Karpas-422 (cell line): ENCODE measurements at regions not wholly inside any gene's neighbourhood (a gene's known extent, or its start where the extent isn't known, plus 50 kb on each side); places are given as distances from the start of the nearest gene placed in this dataset.

Source experiments
- DNase-seq: peaks from one replicate; pipeline ENCODE4 v3.0.0-alpha.2; 2015
- H2AFZ ChIP-seq: fragments of 200-600 bp; sonication (generic); 2 replicates; pipeline ENCODE4 v1.6.1; 2014; ENCODE audit warnings: antibody characterized with exemption, low read length, mixed read lengths
- H3K27ac ChIP-seq: fragments of 200-600 bp; sonication (generic); 2 replicates; pipeline ENCODE4 v1.5.1; 2014; ENCODE audit warnings: mild to moderate bottlenecking, low read length, moderate library complexity
- H3K27me3 ChIP-seq: fragments of 200-600 bp; sonication (generic); 2 replicates; pipeline ENCODE4 v1.6.1; 2014; ENCODE audit warnings: low read length, mixed read lengths
- H3K36me3 ChIP-seq: fragments of 200-600 bp; sonication (generic); 2 replicates; pipeline ENCODE4 v1.6.1; 2014; ENCODE audit warnings: low read length, mixed read lengths; ENCODE audit not compliant: insufficient read depth
- H3K4me1 ChIP-seq: fragments of 200-600 bp; sonication (generic); 2 replicates; pipeline ENCODE4 v1.6.1; 2014; ENCODE audit warnings: mild to moderate bottlenecking, low read length, mixed read lengths
- H3K4me2 ChIP-seq: fragments of 200-600 bp; sonication (generic); 2 replicates; pipeline ENCODE4 v1.6.1; 2014; ENCODE audit warnings: low read length, low read depth, mild to moderate bottlenecking; ENCODE audit not compliant: poor library complexity, severe bottlenecking
- H3K4me3 ChIP-seq: fragments of 200-600 bp; sonication (generic); 2 replicates; pipeline ENCODE4 v1.5.1; 2014; ENCODE audit warnings: mild to moderate bottlenecking, antibody characterized with exemption, low read length, mixed read lengths
- H3K79me2 ChIP-seq: fragments of 200-600 bp; sonication (generic); 2 replicates; pipeline ENCODE4 v1.6.1; 2014; ENCODE audit warnings: mild to moderate bottlenecking, low read length, mixed read lengths
- H3K9ac ChIP-seq: fragments of 200-600 bp; sonication (generic); 2 replicates; pipeline ENCODE4 v1.6.0; 2014; ENCODE audit warnings: low read length
- H3K9me2 ChIP-seq: fragments of 200-600 bp; sonication (generic), shearing (Covaris generic); replicated peaks from 2 replicates; pipeline ENCODE4 v1.6.0; 2014; ENCODE audit warnings: mild to moderate bottlenecking, low read length, moderate library complexity; ENCODE audit not compliant: insufficient read depth
- H3K9me3 ChIP-seq: fragments of 300-700, 200-600 bp; sonication (generic); 2 replicates; pipeline ENCODE4 v1.6.1; 2014; ENCODE audit warnings: low read length, mixed read lengths
- H4K20me1 ChIP-seq: fragments of 200-600 bp; sonication (generic); 2 replicates; pipeline ENCODE4 v1.6.1; 2014; ENCODE audit warnings: mild to moderate bottlenecking, antibody characterized with exemption, low read length, low read depth; ENCODE audit not compliant: insufficient read depth

DNA sequence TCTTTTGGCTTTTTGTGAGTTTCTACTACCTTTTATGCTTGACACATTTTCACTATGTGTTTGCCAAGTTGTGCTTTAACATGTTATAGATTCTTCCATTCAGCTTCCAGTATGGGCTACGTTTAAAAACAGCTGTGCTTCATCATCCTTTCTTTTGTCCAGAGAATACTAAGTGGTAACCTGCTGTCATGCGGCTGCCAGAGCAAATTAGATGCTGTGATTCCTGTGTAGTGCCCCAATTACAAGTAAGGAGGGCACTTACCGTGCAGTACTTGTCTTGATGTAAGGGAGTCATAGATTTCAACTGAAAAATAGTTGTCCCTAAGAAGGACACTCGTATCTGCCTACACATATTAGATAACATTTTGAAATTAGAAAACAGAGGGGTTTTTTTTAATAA is 531.8 kb upstream of the GALNTL6 start:
- no peaks in the 10 kb centered on the region for H3K9me3 ChIP-seq
- no peaks in the 10 kb centered on the region for H4K20me1 ChIP-seq
- no peak for DNase-seq
- H3K4me2 ChIP-seq: no peak overlapping the region
- no peaks in the 10 kb centered on the region for H3K27me3 ChIP-seq
- H3K4me3 ChIP-seq: no peak overlapping the region
- H2AFZ ChIP-seq: no peak overlapping the region
- H3K9me2 ChIP-seq: no peaks in the 10 kb centered on the region
- H3K79me2 ChIP-seq: no peaks in the 10 kb centered on the region
- no peak overlapping the region for H3K9ac ChIP-seq
- H3K4me1 ChIP-seq: no peaks in the 10 kb centered on the region
- no peaks in the 10 kb centered on the region for H3K36me3 ChIP-seq
- no peak overlapping the region for H3K27ac ChIP-seq

DNA sequence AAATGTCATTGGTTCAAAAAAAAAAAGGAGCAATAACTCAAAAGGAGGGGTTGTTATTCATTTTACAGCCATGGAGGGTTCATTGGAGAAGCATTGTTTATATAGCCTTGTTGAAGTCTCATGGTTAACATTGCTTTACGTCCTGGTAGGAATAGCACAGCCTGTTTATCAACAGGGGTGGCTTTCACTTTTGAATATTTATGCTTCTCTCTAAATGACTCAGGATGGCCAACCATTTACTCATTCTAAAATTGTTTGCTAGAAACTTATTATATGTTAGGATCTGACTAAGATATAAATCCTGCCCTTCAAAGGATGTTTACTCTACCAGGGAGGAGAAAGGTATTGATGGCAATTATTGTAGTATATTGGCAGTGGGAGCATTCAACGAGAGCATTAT is 534.1 kb upstream of the GALNTL6 start:
- H3K27me3 ChIP-seq: no peaks in the 10 kb centered on the region
- no peaks in the 10 kb centered on the region for H3K36me3 ChIP-seq
- no peak for DNase-seq
- H3K27ac ChIP-seq: no peak overlapping the region
- H4K20me1 ChIP-seq: no peaks in the 10 kb centered on the region
- no peaks in the 10 kb centered on the region for H3K79me2 ChIP-seq
- H3K9ac ChIP-seq: no peak overlapping the region
- no peaks in the 10 kb centered on the region for H3K4me1 ChIP-seq
- no peak overlapping the region for H3K4me3 ChIP-seq
- H3K4me2 ChIP-seq: no peak overlapping the region
- no peak overlapping the region for H2AFZ ChIP-seq
- H3K9me3 ChIP-seq: no peaks in the 10 kb centered on the region
- no peaks in the 10 kb centered on the region for H3K9me2 ChIP-seq

DNA sequence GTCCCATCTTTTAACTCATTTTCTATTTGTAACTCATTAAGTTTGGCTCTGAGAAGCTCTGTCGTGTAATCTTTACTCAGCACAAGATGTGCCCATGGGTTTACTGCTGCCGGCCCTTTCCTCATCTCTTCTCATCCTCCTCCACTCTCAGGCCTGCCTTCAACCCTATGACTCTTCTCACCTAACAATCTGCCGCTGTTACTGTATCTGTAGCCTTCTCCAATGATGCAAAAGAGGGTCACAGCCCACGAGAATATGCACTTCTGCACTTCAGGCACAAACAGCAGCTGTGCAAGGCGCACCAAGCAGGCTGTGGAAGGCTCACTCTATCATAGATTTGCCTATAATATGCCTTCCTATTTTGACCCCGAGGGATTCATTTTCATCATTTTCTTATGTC is 546.5 kb upstream of the GALNTL6 start:
- Histone ChIP-seq H3K79me2 (no peaks in the 10 kb centered on the region), H3K9me3 (no peaks in the 10 kb centered on the region), H3K9ac (no peak overlapping the region), H3K9me2 (no peaks in the 10 kb centered on the region), H2AFZ (no peak overlapping the region), H4K20me1 (no peaks in the 10 kb centered on the region), H3K4me3 (no peak overlapping the region), H3K36me3 (no peaks in the 10 kb centered on the region), H3K4me2 (no peak overlapping the region), H3K27ac (no peak overlapping the region), H3K4me1 (no peaks in the 10 kb centered on the region), H3K27me3 (no peaks in the 10 kb centered on the region)
- no peak for DNase-seq

GRCh38 chr4:171265190-171265818 is 547.9 kb upstream of the GALNTL6 start:
- H3K4me3 ChIP-seq: no peak overlapping the region
- H2AFZ ChIP-seq: no peak overlapping the region
- no peak overlapping the region for H3K27ac ChIP-seq
- H3K9me3 ChIP-seq: no peaks in the 10 kb centered on the region
- no peaks in the 10 kb centered on the region for H4K20me1 ChIP-seq
- H3K9me2 ChIP-seq: no peaks in the 10 kb centered on the region
- no peak overlapping the region for H3K4me2 ChIP-seq
- no peaks in the 10 kb centered on the region for H3K4me1 ChIP-seq
- no peaks in the 10 kb centered on the region for H3K27me3 ChIP-seq
- no peak for DNase-seq
- no peaks in the 10 kb centered on the region for H3K36me3 ChIP-seq
- H3K9ac ChIP-seq: no peak overlapping the region
- no peaks in the 10 kb centered on the region for H3K79me2 ChIP-seq

DNA sequence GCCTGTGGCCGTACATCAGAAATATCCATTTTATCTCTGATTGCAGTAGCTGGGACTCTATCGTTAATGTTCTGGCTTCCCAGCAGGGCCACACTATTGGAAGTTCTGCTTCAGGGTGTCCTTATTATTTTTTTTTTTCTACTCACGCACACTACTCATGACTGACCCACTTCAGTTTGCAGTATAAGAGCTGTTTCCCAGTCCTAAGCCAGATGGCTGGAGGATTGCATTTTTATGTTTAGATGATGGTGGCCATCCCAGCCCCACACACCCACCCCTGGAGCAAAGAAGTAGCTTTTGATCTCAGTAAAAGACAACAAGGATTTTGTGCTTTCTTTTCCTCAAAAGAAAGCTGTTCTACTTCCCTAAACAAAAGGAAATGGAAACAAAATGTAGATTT is 557.0 kb upstream of the GALNTL6 start:
- no peaks in the 10 kb centered on the region for H4K20me1 ChIP-seq
- H3K4me1 ChIP-seq: no peaks in the 10 kb centered on the region

DNA sequence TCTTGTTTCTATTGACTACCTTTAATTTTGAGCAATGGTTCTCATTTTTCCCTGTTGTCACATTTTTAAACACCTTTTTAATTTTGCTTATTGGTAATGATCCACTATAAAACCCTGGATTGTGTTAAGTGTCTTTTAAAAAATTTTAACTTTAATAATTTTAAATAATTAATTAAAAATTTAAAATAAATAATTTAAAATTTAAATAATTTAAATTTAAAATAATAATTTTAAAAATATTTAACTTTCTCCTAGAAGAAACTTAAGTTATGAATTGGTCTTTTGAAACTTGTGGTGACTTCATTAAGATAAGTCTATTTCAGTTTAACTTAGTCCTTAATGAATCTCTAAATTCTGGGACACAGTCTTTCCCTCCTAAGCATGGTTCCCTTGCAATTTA is 566.3 kb upstream of the GALNTL6 start:
- Histone ChIP-seq H3K79me2 (no peaks in the 10 kb centered on the region), H3K9me3 (no peaks in the 10 kb centered on the region), H3K4me1 (no peaks in the 10 kb centered on the region), H3K27ac (no peak overlapping the region), H3K9ac (no peak overlapping the region), H3K4me2 (no peak overlapping the region), H3K9me2 (no peaks in the 10 kb centered on the region), H2AFZ (no peak overlapping the region), H3K36me3 (no peaks in the 10 kb centered on the region), H3K4me3 (no peak overlapping the region), H4K20me1 (no peaks in the 10 kb centered on the region), H3K27me3 (no peaks in the 10 kb centered on the region)
- DNase-seq: no peak

More for the DNA sequence above, 557.0 kb upstream of the GALNTL6 start:
- DNase-seq: no peak
- Histone ChIP-seq H3K9me3 (no peaks in the 10 kb centered on the region), H2AFZ (no peak overlapping the region), H3K27ac (no peak overlapping the region), H3K79me2 (no peaks in the 10 kb centered on the region), H3K4me2 (no peak overlapping the region), H3K27me3 (no peaks in the 10 kb centered on the region), H3K4me3 (no peak overlapping the region), H3K36me3 (no peaks in the 10 kb centered on the region), H3K9me2 (no peaks in the 10 kb centered on the region), H3K9ac (no peak overlapping the region)

- no peaks in the 10 kb centered on the region for H3K9me3 ChIP-seq
- H3K9ac ChIP-seq: no peak overlapping the region
- no peak for DNase-seq
- H4K20me1 ChIP-seq: no peaks in the 10 kb centered on the region
- no peak overlapping the region for H3K4me3 ChIP-seq
- H3K9me2 ChIP-seq: no peaks in the 10 kb centered on the region
- no peaks in the 10 kb centered on the region for H3K27me3 ChIP-seq
- H3K4me1 ChIP-seq: no peaks in the 10 kb centered on the region
- H3K27ac ChIP-seq: no peak overlapping the region
- H3K79me2 ChIP-seq: no peaks in the 10 kb centered on the region
- H3K4me2 ChIP-seq: no peak overlapping the region
- H3K36me3 ChIP-seq: no peaks in the 10 kb centered on the region
- no peak overlapping the region for H2AFZ ChIP-seq
Measured at GRCh38 chr4:171242831-171243230, 570.4 kb upstream of the GALNTL6 start.

DNA sequence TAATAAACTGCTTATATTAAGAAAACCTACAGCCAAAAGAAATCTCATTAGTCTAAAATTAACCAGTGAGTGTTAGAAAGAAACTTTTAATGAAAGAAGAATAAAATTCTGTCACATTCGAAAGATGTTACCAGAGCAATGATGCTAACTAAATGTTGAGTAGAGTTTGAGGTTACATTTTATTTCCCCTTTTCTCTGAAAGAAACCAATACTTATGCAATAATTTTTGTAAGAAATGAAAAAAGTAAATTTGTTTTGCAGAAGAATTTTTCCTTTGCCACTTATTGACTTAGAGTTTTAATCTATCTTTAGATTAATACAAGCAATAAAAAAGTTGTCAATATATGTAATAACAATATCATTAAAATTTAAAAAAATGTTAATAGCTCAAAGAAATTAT is 574.0 kb upstream of the GALNTL6 start:
- Histone ChIP-seq H3K79me2 (no peaks in the 10 kb centered on the region), H3K4me1 (no peaks in the 10 kb centered on the region), H4K20me1 (no peaks in the 10 kb centered on the region), H3K9ac (no peak overlapping the region), H3K27ac (no peak overlapping the region), H2AFZ (no peak overlapping the region), H3K9me2 (no peaks in the 10 kb centered on the region), H3K9me3 (no peaks in the 10 kb centered on the region), H3K4me3 (no peak overlapping the region), H3K4me2 (no peak overlapping the region), H3K36me3 (no peaks in the 10 kb centered on the region), H3K27me3 (no peaks in the 10 kb centered on the region)
- DNase-seq: no peak

- no peak overlapping the region for H3K4me3 ChIP-seq
- H3K4me2 ChIP-seq: no peak overlapping the region
- H3K4me1 ChIP-seq: no peaks in the 10 kb centered on the region
- H3K27ac ChIP-seq: no peak overlapping the region
- no peaks in the 10 kb centered on the region for H3K27me3 ChIP-seq
- no peaks in the 10 kb centered on the region for H3K79me2 ChIP-seq
- H3K9me2 ChIP-seq: no peaks in the 10 kb centered on the region
- no peak overlapping the region for H2AFZ ChIP-seq
- no peaks in the 10 kb centered on the region for H3K36me3 ChIP-seq
- no peaks in the 10 kb centered on the region for H4K20me1 ChIP-seq
- H3K9ac ChIP-seq: no peak overlapping the region
- H3K9me3 ChIP-seq: no peaks in the 10 kb centered on the region
- DNase-seq: no peak
Measured at GRCh38 chr4:171235521-171235920, 577.7 kb upstream of the GALNTL6 start.
